GM19238 (cell line): ENCODE measurements at regions not wholly inside any gene's neighbourhood (a gene's known extent, or its start where the extent isn't known, plus 50 kb on each side); places are given as distances from the start of the nearest gene placed in this dataset.
A peak's percentile ranks its signal among the peaks of the same experiment; 100 is the strongest.
"Not testable (repeated sequence)": the region's sequence is repeated elsewhere in the genome, so short reads cannot be mapped to it uniquely, and the experiment has no call there.

ENCODE experiments used
- DNase-seq: peaks from one replicate; pipeline ENCODE4 v3.0.0; 2011; ENCODE audit warnings: low spot score; ENCODE audit not compliant: insufficient read length

GRCh38 chr4:151559595-151559994, 150.6 kb downstream of the FHIP1A start:
- DNase-seq = no peak

DNA sequence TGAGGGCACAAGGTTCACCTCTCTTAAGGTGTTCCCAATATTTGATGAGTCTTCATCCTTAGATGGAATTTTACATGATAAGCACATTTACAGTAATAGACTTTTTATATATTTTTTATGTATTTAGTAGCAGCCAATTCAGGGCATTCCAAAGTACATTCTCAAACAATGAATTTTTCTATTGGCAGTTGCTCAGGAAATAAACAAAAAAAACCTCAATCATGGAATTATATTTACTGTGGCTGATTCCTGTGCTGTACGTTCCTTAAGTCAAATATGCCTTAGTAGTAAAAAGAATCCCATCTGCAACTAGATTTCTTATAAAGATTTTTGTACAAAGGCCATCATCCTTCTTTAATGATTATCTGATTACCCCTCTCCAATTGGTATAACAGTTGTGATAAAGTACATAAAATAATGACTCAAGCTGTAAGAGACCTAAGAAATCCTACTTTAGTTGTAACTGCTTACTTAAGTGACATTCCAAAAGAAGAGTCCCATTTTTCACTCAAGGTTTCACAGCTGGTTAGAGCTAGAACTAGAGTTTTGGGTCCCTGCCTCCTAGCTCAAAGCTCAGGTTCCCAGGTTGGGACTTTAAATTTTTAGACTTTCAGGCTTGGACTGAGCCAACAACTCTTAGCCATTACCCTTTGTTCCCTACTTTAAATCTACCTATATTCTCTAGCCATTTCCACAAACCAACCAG, 152.7 kb downstream of the FHIP1A start:
- DNase-seq = no peak

- DNase-seq = no peak
These were observed 154.2 kb downstream of the FHIP1A start for GRCh38 chr4:151563194-151563593.

DNA sequence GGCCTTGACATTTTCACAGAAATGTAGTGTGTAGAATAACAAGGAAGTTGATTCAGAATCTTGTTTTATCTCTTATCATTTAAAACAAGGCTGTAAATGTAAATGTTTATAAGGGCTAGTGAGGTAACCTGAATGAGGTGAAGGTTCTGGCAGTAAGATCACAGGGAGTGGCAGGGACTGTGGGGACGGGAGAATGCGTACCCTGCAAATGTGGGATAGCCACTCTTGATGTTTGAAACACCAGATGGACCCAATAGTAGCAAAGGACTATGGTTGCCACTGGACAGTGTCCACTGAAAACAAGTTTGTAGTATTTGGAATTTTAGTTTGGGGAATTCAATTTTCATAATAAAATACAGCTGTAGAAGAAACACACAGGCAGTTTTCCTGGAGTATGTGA, 155.3 kb downstream of the FHIP1A start:
- no peak for DNase-seq

DNA sequence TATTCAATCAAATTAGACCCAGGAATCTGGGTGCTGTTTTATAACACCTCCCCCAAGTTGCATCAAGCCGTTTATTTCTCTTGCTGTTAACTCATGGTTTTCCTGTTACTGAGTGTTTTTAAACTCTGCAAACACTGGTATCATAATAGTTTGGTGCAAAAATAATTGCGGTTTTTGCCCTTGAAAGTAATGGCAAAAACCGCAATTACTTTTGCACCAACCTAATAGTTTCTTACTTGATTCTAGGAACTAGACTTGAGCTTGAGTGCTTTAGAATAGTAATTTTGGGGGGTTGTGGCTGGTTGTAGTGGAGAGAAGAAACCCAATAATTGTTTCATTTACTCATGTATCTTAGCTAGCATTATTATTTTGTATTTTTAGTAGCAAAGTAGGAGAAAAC, 156.6 kb downstream of the FHIP1A start:
- DNase-seq = no peak

DNA sequence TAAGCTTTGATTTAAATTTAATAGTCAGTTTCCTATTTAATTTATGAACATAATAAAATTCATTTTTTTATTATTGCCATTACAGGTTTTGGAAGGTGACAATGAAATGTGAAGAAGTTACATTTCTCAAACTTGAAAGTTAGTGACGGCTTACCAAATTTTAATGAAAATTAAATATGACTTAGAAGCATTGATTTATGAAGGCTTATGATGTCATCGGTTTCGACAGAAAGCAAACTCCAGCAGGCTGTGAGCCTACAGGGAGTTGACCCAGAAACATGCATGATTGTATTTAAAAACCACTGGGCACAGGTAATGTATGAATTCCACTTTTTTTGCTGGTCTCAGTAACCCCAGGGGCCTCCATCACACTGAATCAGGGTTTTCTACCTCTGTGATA, 157.1 kb downstream of the FHIP1A start:
- DNase-seq = no peak

DNA sequence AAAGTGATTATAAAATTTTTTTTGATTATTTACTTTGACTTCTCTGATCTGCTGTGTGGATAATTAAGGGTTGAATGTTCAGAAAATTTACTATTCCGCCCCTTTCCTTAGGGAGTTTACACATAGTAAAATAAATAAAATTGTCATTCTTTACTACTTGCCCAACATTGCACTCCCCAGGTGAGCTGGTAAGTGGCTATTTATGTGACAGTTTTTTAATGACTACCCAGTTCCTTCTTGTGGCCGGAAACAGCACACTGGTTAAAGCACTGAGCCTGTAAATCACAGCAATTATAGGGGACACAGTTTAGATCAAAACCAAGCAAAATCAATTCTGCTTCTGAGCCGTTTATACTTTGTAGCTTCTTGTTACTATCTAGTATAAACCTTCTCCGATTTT, 158.1 kb downstream of the FHIP1A start:
- DNase-seq = peak; percentile 3

DNA sequence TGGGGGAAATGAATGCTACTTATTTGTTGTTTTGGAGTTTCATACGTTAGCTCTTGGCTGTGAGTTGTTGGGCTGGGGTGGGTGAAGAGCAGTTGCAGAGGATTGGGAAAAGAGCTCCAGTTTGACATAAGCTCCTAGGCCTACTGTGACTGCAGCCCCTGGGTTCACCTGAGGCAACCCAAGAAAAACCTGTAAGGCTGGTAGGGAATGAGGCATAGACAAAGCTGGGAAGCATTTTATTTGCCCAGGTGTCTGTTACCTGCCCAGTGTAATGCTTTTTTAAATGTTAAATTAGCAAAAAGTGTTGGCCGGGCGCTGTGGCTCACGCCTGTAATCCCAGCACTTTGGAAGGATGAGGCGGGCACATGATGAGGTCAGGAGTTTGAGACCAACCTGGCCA, 160.0 kb downstream of the FHIP1A start:
- DNase-seq = no peak

DNA sequence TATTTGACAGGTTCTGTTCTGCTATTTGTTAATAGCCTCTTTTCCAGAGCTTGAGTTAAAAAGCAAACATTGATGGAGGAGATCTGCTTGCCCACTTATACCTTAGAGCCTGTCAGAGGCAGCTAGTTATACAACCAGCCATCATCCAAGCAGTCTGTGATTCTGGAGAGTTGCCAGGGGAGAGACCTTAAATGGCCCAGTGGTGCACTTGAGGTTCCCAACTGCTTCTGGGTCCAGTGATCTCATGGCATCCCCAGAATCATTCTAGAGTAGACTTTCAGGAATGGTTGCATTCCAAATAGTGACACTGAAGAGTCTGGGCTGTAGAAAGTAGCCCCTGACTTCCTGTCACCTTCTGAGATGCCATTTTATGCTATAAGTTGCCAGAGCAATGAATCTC, 160.7 kb downstream of the FHIP1A start:
- DNase-seq = no peak

DNA sequence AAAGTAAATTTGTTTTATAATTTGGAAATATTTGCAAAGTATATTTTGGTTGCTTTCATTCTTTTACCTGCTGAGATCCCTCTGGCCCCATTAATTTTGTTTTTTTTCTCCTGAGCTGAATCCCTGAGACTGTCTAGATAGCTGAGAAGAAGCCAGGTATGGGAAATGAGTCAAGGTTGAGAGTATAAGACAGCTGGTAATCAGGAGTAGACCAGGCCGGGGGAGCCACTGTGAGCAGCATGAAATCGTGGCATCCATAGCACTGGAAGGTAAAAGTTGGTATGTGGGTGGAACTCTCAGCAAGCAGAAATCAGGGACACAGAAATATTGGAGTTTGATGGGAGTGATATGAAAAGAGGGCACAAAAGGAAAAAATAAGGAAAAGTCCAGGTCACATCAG, 164.5 kb downstream of the FHIP1A start:
- DNase-seq = no peak

- DNase-seq = no peak
These were observed 165.0 kb downstream of the FHIP1A start for GRCh38 chr4:151573945-151574344.

DNA sequence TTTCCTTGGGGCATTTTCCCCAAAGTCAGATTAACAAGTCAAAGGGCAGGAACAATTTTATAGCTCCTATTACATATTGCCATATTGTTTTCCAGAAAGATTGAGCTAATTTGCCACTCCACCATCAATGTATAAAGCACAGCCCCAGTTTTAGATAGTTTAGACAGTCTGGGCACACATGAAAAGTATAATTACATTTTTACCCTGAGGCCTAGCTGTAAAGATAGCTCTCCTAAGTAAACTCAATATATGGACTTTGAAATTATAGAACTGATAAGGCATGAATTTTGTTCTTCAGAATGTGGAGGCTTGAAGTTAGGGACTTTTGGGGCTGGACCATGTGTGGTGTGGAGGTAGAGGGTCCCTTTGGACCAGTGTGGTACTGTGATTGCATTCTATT, 166.0 kb downstream of the FHIP1A start:
- DNase-seq = no peak

- DNase-seq = no peak
These were observed 166.7 kb downstream of the FHIP1A start for GRCh38 chr4:151575646-151576045.

GRCh38 chr4:151576627-151577026, 167.7 kb downstream of the FHIP1A start:
- no peak for DNase-seq

DNA sequence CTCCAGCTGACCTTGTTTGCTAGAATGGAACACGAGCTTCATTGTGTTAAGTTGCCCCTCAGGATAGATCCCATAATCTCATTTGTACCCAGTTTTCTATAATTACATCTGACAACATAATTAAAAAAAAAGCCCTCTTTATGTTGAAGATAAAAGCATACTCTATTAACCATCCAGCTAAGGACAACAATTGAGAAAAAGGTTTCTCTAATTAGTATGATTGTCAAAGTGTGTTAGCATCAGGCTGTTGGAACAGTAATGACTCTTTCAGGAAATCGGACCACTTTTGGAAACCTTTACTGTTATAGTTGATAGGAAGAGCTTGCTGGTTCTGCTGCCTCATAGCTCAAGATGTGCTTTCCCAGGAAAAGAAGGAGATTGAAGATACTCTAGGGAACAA, 172.6 kb downstream of the FHIP1A start:
- DNase-seq = no peak

DNA sequence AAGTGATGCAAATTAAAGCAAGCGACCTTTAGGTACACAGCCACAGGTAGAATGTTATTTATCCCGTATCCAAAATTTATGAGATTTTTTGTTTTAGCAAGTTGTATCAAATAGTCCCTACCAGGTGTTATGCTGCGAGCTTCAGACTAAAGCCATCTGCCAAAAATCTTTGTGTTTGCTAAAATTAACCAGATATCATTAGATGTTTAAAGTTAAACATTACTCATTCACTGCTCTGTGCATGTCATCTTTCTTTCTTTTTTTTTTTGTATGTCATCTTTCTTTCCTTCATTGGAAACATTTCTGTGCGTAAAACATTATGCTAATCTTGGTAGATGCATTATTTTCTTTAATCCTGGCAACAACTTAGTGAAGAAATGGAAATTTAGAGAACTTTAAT, 173.1 kb downstream of the FHIP1A start:
- no peak for DNase-seq

DNA sequence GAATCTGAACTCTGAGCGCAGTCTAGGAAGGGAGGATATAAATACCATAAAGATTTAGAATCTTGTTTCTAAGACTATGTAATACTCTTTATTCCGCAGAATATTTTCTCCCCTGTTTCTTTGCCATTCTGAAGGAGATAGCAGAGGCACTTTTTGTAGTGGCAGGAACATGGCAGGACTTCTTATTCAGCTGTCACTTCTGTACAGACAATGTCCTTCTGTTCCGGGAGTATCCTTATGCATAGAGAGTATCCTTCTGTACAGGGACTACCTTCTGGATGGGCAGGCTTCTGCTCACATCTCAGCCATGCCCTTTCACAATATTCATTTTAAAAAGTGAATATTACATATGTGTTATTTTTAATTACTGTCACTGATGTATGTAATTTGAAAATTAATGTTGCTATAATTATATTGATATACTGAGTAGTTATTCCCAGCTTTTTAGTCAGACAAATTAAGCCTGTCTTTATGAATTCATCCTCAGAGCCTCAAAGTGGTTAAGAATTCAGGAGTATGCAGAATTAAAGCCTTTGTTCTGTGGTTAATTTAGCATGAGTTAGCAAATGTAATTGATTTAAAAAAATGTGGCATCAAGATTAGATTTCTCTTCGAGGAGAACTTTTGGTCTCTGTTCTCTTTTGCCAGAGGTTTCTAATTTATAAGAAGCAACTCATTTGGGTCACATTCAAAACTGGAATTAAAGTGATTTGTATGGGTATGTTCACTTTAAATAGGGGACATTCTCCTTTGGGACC, 174.4 kb downstream of the FHIP1A start:
- no peak for DNase-seq

GRCh38 chr4:151584101-151584500, 175.1 kb downstream of the FHIP1A start:
- DNase-seq = no peak

DNA sequence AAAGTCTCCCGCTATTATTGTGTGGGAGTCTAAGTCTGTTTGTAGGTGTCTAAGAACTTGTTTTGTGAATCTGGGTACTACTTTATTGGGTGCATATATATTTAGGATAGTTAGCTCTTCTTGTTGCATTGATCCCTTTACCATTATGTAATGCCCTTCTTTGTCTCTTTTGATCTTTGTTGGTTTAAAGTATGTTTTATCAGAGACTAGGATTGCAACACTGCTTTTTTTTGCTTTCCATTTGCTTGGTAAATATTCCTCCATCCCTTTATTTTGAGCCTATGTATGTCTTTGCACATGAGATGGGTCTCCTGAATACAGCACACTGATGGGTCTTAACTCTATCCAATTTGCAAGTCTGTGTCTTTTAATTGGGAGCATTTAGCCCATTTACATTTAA, 165.2 kb downstream of the GATB start:
- not testable (repeated sequence) for DNase-seq

DNA sequence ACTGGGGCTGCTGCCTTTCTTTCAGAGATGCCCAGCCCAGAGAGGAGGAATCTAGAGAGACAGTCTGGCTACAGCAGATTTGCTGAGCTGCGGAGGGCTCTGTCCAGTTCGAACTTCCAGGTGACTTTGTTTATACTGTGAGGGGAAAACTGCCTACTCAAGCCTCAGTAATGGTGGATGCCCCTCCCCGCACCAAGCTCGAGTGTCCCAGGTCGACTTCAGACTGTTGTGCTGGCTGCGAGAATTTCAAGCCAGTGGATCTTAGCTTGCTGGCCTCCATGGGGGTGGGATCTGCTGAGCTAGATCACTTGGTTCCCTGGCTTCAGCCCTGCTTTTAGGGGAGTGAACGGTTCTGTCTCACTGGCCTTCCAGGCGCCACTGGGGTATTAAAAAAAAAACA, 163.1 kb downstream of the GATB start:
- DNase-seq = not testable (repeated sequence)

GRCh38 chr4:151599863-151600262, 160.9 kb downstream of the GATB start:
- no peak for DNase-seq

- DNase-seq = no peak
These were observed 160.4 kb downstream of the GATB start for GRCh38 chr4:151600432-151600831.

- no peak for DNase-seq
These were observed 157.4 kb downstream of the GATB start for GRCh38 chr4:151603377-151603776.
